CD4-positive, alpha-beta T cell treated with Interleukin-1 beta for 1 hour (primary cell): ENCODE measurements at regions not wholly inside any gene's neighbourhood (a gene's known extent, or its start where the extent isn't known, plus 50 kb on each side); places are given as distances from the start of the nearest gene placed in this dataset.
"Not testable (repeated sequence)": the region's sequence is repeated elsewhere in the genome, so short reads cannot be mapped to it uniquely, and the experiment has no call there.

Source experiments
- DNase-seq, 2 donors: peaks; one replicate each; pipeline ENCODE4 v3.0.0-alpha.2; 2020 to 2022

DNA sequence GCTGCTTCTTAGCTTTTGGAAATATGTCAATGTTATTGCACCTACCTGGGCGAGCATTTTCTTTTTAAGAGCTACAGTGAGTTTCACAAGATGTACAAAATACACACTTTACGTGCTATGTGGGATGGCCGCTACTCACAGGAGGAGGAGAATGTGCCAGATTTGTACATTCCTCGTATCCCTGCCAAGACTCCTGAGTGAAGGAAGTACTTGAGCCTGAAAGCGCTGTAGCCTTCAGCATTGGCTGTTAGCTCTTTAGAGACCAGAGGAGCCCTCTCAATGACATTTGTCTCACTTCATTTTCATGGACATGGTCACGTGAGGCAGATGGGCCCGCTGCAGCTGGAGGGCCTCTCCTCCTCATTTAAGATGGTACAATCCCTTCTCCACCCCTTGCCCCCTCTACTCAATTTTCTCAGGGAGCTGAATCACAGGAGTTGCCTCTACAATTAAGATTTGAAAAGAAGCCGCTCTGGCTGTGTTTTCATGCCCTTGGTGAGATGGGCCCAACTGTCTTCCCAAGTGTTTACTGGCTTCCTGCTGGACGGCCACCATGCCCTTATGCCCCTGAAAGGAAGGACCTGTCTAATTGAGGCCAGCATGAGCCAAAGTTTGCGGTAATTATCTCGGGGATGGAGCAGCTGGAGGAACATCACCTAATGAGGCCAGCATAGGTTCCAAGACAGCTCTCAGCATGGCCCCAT, 442.6 kb downstream of the PRDM2 start:
- DNase-seq, result no peak

DNA sequence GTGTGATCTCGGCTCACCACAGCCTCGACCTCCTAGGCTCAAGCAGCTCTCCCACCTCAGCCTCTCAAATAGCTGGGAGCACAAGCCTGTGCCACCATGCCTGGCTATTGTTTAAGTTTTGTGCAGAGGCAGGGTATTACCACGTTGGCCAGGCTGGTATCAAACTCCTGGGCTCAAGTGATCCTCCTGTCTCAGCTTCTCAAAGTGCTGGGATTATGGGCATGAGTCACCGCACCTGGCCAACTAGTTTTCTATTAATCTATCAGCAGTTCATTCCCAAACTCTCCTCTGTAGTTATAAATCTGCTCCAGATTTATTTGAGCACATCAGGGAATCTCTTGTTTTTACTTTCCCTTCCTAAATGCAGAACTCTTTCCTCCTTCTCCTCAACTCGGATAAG, 443.8 kb downstream of the PRDM2 start:
- DNase-seq, result no peak

DNA sequence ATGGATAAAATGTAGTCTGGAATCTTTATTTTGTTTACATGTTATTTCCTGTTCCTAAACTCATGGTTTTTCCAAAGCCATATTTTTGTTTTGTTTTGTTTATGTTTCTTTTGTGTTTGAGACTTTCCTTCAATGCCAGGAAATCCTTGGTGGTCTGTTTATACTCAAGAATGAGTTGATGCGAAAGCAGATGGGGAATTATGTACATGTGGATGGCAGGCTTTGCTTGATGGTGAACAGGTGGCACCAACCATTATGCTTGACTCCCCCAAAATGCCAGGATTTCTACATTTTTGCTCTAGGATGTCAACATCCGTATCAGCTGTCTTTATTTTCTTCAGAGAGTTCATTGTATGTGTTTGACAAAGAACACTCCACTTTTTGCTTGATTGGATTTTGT, 448.5 kb downstream of the PRDM2 start:
- no peak for DNase-seq

DNA sequence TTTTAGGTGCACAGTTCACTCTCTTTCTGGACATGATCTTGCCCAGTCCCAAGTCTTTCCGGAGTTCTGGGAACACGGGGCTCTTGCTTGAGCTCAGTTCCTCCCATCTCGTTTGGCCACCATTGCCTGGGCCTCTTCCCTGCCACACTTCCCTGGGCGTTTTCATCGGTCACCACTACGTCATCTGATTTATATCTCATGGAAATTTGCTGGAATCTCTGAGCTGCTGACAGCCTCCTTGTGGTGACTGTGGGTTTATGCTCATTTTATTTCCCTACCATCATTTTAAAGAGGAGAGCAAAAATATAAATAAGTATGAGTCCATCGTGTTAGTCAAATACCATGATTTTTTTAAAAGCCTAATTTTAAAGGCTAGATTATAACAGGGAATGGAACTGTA, 449.1 kb upstream of the KAZN start:
- DNase-seq, result no peak

DNA sequence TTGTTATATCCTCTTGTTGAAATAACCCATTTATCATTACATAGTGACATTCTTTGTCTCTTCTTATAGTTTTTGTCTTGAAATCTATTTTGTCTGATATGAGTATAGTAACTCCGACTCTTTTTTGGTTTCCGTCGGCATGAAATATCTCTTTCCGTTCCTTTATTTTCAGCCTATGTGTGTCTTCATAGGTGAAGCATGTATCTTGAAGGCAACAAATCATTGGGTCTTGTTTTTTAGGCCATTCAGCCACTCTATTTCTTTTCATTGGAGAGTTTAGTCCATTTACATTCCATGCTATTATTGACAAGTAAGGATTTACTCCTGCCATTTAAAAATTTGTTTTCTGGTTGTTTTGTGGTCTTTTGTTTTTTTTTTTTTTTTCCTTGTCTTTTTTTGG, 441.9 kb upstream of the KAZN start:
- no peak for DNase-seq

DNA sequence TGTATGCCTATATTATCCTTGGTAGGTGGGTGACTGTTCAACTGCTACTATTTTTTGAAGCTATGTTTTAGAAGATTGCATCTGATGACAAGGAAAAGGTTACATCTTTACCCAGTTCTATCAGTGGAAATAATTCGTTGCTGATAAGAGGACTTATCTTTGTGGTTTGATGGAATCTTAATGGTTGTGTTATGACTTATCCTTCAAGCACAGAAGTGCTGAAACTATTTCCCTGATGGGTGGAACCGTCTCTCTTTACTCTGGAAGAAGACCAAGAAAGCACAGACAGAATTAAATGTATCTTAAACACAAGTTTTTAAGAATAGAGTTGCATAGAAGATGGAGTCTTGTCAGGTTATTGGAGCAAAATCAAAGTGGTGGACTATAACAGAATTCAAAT, 437.7 kb upstream of the KAZN start:
- no peak for DNase-seq

DNA sequence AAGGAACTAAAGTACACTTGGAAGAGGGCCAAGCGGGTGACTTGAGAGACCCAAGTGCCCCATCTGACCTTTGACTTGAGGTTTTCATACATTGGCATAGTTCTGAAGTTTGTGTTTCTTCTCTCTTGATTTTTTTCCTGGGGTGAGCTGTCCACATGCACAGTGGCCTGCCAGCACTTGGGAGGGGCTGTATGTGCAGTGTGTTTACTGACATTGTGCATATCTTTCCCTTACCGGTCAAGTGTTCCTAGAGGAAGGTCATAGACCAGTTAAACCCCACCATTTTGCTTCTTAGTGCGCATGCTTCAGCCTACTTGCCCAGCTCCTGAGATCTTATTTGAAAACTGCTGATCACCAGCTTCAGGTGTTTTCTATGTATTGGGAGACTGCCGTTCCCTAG, 435.2 kb upstream of the KAZN start:
- DNase-seq, result no peak

DNA sequence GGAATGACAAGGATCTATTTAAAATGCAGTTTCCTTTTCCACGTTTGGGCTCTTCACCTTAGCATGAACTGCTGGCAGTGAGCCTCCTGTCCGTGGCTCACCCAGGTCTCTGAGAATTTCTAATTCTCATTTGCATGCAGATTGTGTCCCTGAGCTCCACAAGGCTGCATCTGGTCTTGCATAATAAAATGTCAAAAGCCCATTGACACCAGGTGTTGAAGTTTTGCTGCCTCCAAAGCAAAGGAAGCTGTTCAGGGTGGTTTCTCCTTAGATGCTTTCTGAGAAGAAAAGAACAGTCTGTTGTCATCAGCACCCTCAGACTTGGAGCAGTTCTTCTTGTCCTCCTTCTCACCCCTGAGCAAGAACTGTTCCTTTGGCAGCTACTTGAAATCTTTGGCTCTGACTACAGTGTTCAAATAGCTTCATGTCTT, 433.1 kb upstream of the KAZN start:
- DNase-seq, result no peak

DNA sequence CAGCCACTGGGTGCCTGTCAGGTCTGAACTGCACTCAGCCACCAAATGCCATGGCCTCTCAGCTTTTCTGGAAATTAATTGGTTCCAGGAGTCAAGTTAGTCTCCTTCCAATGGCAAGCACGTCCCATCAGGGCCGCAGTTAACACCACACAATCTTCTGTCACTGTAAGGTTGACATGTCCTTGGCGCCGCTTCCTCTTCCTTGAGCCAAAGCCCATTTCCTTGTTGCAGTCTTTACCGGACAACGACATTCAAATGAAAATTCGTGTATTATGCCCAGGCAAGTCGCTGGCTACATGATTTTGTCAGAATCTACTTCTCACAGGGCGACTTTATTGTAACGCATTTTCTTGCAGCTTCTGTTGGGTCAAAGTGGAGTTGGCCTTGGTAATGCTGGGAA, 430.6 kb upstream of the KAZN start:
- DNase-seq, result no peak

DNA sequence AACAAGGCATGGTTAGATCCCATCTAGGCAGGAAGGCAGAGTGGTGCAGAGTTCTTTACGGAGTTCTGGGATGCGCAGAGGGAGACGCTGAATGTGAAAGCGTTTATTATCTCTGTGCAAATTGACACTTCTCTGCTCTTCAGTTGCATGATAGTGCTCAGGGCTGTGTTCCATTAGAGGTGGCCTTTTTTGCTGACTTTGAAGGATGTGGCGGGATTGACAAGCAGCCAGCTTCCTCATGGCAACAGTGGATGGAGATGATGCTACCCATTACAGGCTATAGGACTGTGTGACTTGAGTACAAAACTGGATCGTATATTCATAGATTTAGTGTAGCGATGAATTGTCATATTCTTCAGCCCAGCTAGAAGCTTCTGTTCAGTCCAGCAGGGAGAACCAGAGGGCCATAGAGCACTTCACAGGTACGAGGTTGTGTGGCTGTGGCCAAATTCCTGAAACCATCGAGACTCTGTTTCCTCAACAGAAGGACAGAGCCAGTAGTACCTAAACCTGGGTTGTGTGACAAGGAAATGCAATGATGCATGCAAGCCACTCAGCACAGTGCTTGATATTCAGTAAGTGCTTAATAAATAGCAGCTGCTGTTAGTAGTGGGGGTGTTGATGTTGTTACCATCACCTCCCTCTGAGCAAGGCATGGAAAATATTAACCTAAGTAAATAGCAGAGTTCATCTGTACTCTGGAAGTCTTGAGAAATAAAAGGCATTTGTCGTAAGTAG, 430.0 kb upstream of the KAZN start:
- DNase-seq, result no peak

DNA sequence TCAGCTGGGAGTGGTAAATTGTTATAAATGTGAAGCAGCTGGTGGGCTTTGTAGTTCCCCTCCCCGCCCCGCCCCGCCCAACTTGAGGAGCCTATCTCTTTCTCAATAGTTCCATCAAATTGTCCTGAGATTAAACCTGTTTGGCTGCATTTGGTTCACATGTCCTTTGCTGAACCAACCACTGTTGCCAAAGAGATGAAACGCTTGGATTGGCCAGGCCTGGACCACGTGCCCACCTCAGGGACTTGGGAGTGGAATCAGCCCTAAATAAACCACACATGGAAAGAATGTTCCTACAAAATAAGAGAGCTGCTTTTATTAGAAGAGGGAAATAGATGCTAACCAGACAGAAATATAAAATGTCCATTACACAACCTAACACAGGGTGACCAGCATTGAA, 424.9 kb upstream of the KAZN start:
- DNase-seq, result no peak

DNA sequence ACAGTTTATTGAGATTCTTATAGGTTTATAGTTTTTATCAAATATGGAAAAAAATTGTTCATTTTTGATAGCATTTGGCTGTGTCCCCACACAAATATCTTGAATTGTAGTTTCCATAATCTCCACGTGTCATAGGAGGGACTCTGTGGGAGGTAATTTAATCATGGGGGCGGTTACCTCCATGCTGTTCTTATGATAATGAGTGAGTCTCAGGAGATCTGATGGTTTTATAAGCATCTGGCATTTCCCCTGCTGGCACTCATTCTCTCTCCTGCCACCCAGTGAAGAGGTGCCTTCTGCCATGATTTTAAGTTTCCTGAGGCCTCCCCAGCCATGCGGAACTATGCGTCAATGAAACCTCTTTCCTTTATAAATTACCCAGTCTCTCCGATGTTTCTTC, 420.6 kb upstream of the KAZN start:
- not testable (repeated sequence) for DNase-seq

DNA sequence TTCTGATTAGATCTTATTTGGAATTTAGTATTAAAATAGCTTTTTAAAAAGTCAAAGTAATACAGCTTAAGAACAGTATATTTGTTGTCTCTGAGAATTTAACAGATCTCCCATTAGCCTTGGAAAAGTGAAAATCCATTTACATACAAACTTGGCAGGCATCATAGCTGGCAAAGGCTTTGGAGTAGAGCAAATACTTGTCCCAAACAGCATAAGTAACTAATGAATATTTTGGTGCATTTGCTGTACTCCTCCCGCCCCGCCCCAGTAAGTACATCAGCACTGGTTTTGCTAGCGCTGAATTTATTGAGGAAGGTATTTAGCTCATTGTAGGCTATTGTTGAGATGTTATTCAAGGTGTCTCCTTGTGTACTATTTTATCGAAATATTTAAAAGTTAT, 417.7 kb upstream of the KAZN start:
- DNase-seq, result no peak

DNA sequence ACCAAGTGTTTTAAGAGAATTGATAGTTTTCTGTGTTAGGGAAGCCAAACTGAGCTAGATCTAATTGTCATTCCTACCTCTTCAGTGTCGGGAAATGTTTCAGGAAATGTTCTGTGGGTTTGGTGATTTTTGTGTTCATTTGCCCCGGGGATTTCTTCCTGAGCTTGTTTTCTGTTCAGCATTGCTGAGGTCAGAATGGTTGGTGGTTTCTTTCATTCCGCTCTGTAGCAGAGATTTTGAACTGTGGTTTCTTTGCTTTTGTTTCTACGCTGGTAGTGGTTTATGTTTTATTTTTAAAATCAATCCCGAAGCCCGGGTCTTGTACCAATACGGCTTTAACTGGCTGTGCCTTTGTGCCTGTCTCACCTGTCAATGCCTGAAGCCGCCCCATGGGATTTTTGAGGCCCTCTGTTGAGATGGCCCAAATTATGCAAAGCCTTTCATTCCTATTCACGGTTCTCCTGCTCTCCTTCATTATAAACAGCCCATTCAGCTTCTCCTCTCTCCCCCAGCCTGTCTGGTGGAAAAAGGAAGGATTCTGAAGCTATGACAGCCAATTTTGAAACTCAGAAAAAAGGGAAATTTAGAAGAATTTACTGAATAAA, 417.2 kb upstream of the KAZN start:
- no peak for DNase-seq

DNA sequence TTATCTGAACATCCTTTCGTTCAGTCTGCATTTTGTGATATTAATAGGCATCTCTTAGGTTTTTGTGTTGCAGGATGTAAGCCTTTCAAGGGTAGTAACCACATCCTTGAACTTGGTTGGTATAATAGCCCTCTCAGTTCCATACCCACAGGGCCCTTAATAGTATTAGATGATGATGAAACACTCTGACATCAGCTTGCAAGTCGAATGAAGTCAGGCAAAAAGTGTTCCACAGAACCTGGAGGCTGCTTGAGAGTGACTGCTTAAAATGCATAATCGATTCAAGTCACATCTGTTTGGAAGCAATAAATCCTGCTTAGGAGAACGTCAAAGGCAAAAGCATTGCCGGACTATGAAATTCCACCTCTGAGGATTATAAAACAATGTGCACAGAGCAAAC, 415.6 kb upstream of the KAZN start:
- no peak for DNase-seq

DNA sequence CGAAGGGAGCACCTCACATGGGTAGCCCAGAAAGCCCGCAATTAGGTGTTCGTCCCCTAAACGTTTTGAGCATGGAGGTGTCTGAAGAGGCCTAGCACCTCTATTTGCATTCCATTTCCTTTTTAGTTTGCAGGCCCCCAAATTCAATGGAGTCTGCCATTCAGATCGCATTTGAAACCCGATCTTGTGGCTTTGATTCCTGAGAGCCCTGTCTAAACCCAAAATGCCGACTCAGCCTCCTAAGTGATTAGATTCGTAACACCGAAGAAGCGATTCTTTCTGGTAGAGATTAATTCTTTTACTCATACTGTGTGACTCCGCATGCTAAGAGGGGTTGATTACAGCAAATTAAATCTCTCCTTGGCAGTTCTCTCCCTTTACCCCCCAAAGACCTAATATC, 415.2 kb upstream of the KAZN start:
- no peak for DNase-seq

DNA sequence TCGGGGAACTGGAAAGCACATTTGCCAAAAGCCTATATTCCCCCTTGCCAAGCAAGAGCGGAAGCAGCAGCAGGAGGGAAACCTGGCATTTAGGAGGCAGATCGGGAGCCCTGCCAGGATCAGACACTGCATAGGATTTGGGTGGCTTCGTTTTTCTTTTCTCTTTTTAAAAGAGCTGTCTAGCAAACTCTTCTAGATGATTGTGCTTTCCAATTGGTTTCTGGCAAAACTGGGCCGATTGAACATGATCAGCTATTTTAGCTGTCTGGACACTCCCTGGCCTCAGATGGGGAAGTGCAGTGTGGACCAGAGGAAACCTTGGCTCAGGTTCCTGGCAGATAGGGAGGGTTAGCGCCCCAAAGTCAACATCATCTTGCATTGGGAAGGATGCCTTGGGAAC, 414.0 kb upstream of the KAZN start:
- no peak for DNase-seq

DNA sequence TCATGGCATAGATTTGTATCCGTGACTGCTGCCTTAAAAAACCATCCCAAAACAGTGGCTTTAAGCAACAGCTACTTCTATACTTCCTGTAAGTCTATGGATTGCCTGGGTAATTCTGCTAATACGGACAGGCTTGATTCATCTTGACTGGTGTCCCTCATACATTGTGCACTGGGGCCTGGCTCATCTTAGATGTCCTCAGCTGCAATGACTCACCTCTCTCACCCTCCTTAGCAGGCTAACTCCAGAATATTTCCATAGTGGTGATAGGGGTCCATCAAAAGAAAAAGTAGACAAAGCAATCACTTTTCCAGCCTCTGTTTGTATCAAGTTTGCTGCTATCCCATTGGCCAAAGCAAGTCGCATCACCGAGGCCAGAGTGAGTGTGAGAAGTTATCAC, 409.1 kb upstream of the KAZN start:
- no peak for DNase-seq

DNA sequence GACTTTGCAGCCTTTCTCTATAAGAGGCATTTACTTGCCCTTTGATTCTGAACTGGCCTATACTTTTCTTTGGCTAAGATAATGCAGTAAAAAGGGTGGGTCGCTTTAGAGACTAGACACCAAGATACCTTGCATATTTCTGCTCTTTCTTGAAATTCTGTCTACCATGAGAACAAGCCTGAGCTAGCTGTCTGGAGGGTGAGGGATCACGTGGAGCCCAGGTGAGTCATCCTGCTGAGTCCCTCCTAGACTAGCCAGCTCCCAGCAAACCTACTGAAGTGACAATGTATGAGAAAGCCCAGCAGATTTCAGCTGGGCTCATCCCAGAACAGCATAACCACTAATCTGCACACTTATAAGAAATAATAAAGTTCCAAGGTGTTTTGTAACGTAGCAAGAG, 408.0 kb upstream of the KAZN start:
- DNase-seq, result no peak

DNA sequence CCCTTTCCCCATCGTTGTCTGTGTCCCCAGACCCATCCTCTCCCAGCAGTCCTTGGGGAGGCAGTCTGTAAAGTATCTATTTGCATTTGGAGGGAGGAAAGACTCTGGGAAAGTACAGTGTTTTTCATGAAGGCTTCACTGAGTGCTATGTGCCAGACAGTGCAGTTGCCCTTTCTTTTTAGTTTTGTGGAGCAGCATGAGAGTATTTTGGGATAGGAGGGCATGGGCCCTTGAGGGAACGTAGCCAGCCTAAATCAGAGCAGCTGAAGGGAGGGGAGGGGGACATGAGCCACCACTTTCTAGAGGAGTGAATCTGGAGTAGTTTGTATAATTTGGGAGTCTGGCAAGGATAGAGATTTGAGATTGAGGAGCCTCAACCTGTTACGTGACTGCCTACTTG, 404.0 kb upstream of the KAZN start:
- no peak for DNase-seq

DNA sequence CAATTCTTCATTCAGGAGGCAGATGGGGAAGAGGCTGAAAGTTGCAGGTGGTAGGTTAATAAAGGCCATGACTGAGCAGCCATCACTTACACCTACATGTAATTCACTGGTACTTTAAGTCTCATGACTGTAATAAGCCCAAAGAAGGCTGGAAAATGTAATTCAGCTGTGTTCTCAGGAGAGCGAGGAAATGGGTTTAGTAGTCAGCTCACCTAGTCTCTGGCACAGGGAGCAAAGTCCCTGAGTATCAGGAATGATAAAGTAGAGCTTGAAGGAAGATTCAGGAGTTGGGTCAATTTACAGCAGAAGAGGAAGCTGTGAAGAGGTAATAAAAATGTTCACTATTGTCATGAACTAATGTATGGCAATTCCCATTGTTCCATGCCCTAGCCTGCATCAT, 393.4 kb upstream of the KAZN start:
- DNase-seq, result no peak

DNA sequence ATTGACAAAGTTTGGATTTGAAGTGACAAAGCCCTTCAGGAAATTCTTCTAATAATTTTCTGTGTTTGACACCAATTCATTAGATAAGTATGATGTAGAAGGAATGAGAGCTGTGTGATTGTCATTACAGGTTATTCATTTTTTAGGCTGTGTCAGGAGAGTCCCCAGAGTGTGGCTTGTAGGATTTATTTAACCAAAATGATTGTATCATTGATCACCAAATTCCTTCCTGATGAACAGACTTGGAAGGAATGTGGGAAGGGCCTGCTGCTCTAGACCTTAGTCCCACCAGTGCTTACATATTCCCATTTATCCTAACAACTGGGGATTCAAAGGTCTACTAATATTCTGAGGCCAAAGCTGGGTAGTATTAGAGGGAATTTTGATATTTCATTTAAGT, 383.3 kb upstream of the KAZN start:
- DNase-seq, result no peak

DNA sequence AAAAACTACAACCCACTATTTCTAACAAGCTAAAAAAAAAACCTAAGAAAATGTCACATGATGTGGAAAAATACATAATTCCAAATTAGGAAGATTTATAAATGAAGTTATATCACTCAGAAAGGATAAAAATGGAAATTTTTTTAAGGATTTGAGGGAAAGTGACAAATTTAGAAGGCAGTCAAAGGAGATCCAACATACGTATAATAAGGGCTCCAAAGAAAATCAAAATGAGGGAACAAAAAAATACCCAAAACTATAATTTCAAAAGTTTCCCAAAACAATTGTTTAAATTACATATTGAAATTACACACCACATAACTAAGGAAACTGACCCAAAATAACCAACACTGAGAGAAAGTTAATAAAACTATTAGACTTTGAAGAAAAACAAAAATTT, 381.1 kb upstream of the KAZN start:
- DNase-seq, result no peak

DNA sequence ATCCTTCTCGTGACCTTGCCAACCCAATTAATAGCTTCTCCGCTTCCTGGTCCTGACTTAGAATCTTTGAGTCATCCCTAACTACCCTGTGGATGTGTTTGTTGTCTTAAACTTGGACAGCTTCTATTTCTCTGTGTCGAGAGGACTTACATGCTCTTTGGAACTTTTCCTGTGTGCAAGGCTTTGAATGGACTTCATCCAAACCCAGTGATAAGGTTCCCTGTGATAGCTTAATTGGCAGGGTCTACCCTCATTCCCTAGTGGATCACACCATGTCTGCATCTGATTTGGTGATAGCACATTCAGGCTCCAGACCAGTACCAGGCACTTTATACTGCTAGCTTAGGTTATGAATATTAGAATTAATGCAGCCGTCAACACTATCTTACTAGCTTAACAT, 378.2 kb upstream of the KAZN start:
- no peak for DNase-seq

DNA sequence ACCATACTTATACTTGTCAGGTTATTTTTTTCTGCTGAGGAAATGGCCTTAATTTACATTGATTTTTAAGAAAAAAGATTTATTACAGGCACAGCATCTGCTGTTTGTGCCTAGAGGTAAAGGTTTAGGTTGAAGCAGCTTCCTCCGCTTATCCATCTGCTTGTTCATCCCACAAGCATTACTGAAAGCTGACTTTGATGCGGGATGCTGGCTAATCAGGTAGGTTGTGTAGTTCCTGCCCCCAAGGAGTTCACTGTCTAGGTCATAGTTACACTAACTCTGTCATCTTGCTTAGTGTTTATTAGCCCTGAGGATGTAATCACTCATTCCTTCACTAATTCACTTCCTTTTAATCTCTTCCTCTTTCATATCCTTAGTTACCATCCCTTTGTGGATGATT, 377.7 kb upstream of the KAZN start:
- no peak for DNase-seq
